ENCODE measurements at regions not wholly inside any gene's neighbourhood (a gene's known extent, or its start where the extent isn't known, plus 50 kb on each side); places are given as distances from the start of the nearest gene placed in this dataset.

- H3K4me3 ChIP-seq (ENCODE audit: low read depth, low read length) = no peak overlapping the region
- H3K4me3 Mint-ChIP-seq (ENCODE audit: unreplicated experiment) = no peak overlapping the region
- intact Hi-C loops (cut with micrococcal nuclease; ENCODE audit: unreplicated experiment) = no loop called here
- H3K36me3 Mint-ChIP-seq (ENCODE audit: insufficient read depth, unreplicated experiment) = no peaks in the 10 kb centered on the region
- H3K27me3 Mint-ChIP-seq (ENCODE audit: insufficient read depth, unreplicated experiment) = peaks cover 8% of the 10 kb centered on the region
- no peaks in the 10 kb centered on the region for H3K9me3 ChIP-seq
- ChIA-PET CTCF (no interaction called here), POLR2A (no interaction called here)
- no peak for TF ChIP-seq CTCF (IDR thresholded peaks at IDR 0.05; ENCODE audit: insufficient read depth in 1 of 2, low read depth in 1 of 2, low read length in 1 of 2, severe bottlenecking in 1 of 2, unreplicated experiment in 1 of 2)
- H3K4me1 Mint-ChIP-seq (ENCODE audit: low read depth, unreplicated experiment) = no peaks in the 10 kb centered on the region
- no peak for DNase-seq
- no peaks in the 10 kb centered on the region for H3K27me3 ChIP-seq (replicated peaks; ENCODE audit: control insufficient read depth, insufficient read depth, low read length)
- H3K4me1 ChIP-seq = no peaks in the 10 kb centered on the region
- H3K36me3 ChIP-seq (ENCODE audit: control insufficient read depth, insufficient read depth, low read length) = no peaks in the 10 kb centered on the region
- H3K27ac Mint-ChIP-seq (ENCODE audit: unreplicated experiment) = no peak overlapping the region
- BruUV-seq (replicated peaks) = no TSS peak
- H3K9me3 Mint-ChIP-seq (ENCODE audit: unreplicated experiment) = no peaks in the 10 kb centered on the region
Observed at GRCh38 chr12:23001487-23001886, 376.5 kb downstream of the ETNK1 start.

- H3K27ac Mint-ChIP-seq (ENCODE audit: unreplicated experiment) = no peak overlapping the region
- CTCF ChIA-PET = no interaction called here
- Histone ChIP-seq H3K27me3 (replicated peaks; ENCODE audit: control insufficient read depth, insufficient read depth, low read length) (no peaks in the 10 kb centered on the region), H3K4me1 (no peaks in the 10 kb centered on the region), H3K9me3 (no peaks in the 10 kb centered on the region), H3K36me3 (ENCODE audit: control insufficient read depth, insufficient read depth, low read length) (no peaks in the 10 kb centered on the region), H3K4me3 (ENCODE audit: low read depth, low read length) (no peak overlapping the region)
- intact Hi-C loops (cut with micrococcal nuclease; ENCODE audit: unreplicated experiment) = no loop called here
- H3K4me1 Mint-ChIP-seq (ENCODE audit: low read depth, unreplicated experiment) = no peaks in the 10 kb centered on the region
- no peak for DNase-seq
- no peak for TF ChIP-seq CTCF (IDR thresholded peaks at IDR 0.05; ENCODE audit: insufficient read depth in 1 of 2, low read depth in 1 of 2, low read length in 1 of 2, severe bottlenecking in 1 of 2, unreplicated experiment in 1 of 2)
- POLR2A ChIA-PET = no interaction called here
- no peak overlapping the region for H3K4me3 Mint-ChIP-seq (ENCODE audit: unreplicated experiment)
- no peaks in the 10 kb centered on the region for H3K9me3 Mint-ChIP-seq (ENCODE audit: unreplicated experiment)
- peaks cover 8% of the 10 kb centered on the region for H3K27me3 Mint-ChIP-seq (ENCODE audit: insufficient read depth, unreplicated experiment)
- no TSS peak for BruUV-seq (replicated peaks)
- no peaks in the 10 kb centered on the region for H3K36me3 Mint-ChIP-seq (ENCODE audit: insufficient read depth, unreplicated experiment)
Observed at GRCh38 chr12:23002381-23002780, 377.4 kb downstream of the ETNK1 start.

GRCh38 chr12:23004473-23005020 is 379.6 kb downstream of the ETNK1 start:
- Histone ChIP-seq H3K36me3 (ENCODE audit: control insufficient read depth, insufficient read depth, low read length) (no peaks in the 10 kb centered on the region), H3K27me3 (replicated peaks; ENCODE audit: control insufficient read depth, insufficient read depth, low read length) (no peaks in the 10 kb centered on the region), H3K9me3 (no peaks in the 10 kb centered on the region), H3K4me3 (ENCODE audit: low read depth, low read length) (no peak overlapping the region), H3K4me1 (no peaks in the 10 kb centered on the region)
- TF ChIP-seq CTCF (IDR thresholded peaks at IDR 0.05; ENCODE audit: insufficient read depth in 1 of 2, low read depth in 1 of 2, low read length in 1 of 2, severe bottlenecking in 1 of 2, unreplicated experiment in 1 of 2) = no peak
- Mint-ChIP-seq H3K4me1 (ENCODE audit: low read depth, unreplicated experiment) (no peaks in the 10 kb centered on the region), H3K4me3 (ENCODE audit: unreplicated experiment) (no peak overlapping the region), H3K27me3 (ENCODE audit: insufficient read depth, unreplicated experiment) (no peaks in the 10 kb centered on the region), H3K9me3 (ENCODE audit: unreplicated experiment) (no peaks in the 10 kb centered on the region), H3K27ac (ENCODE audit: unreplicated experiment) (no peak overlapping the region), H3K36me3 (ENCODE audit: insufficient read depth, unreplicated experiment) (no peaks in the 10 kb centered on the region)
- DNase-seq = no peak
- intact Hi-C loops (cut with micrococcal nuclease; ENCODE audit: unreplicated experiment) = no loop called here
- BruUV-seq (replicated peaks) = no TSS peak
- ChIA-PET POLR2A (no interaction called here), CTCF (no interaction called here)

Measured in Caco-2 (cell line).